ENCODE measurements at regions not wholly inside any gene's neighbourhood (a gene's known extent, or its start where the extent isn't known, plus 50 kb on each side); places are given as distances from the start of the nearest gene placed in this dataset.

DNA sequence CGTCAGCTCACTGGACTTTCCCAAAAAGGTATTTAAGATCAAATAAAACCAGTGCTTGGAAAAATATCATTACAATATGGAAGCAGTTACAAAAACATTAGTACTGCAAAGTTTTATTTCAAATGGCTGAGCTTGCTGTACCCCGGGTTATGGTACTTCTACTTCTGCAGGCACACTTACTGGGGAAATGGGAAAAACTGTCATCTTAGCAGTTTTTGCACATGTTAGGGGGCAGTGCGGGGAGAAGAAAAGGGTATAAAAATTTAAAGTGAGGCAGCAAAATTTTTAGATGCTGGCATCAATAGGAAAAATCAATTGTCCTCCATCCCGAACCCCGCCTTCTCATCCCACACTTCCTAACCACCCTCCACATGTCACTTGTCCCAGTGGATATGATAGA is 133.4 kb downstream of the ATG4C start:
- no peak for DNase-seq

DNA sequence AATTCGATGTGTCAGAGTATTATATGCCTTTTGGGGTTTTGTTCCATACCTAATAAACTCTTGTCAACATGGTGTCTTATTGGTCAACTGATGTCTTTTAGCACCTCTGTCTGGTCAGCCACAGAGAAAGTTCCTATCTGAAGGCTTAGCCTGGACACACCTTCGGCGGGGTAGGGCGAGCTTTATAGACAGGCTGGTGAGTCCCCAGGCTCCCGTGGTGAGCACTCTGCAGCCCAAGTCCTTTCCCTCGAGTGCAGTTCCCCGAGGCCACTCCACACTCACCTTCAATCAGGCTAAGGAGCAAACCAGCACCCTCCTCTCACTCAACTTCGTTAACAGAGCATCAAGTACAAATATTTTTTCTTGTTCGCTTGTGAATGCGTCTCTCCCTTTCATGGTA is 133.9 kb downstream of the ATG4C start:
- no peak for DNase-seq

- no peak for DNase-seq
Observed at GRCh38 chr1:62918700-62919099, 134.8 kb downstream of the ATG4C start.

DNA sequence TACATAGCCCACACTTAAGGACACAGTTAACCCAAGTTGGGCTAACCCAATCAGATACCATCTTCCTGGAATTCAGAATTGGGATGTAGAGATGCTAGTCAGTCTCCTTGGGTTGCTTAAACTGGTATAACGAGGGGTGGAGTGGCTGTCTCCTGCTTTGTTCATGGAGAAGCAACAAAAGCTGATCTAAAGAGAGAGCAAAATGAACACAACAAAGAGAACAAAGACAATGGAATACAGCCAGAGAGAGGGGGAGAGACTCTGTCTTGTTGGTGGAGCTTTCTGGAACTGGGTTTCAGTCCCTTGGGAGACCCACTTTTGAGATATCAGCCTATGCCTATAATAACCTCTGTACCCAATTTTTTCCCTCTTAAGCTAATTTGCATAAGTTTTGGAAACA is 138.1 kb downstream of the ATG4C start:
- DNase-seq, result no peak

DNA sequence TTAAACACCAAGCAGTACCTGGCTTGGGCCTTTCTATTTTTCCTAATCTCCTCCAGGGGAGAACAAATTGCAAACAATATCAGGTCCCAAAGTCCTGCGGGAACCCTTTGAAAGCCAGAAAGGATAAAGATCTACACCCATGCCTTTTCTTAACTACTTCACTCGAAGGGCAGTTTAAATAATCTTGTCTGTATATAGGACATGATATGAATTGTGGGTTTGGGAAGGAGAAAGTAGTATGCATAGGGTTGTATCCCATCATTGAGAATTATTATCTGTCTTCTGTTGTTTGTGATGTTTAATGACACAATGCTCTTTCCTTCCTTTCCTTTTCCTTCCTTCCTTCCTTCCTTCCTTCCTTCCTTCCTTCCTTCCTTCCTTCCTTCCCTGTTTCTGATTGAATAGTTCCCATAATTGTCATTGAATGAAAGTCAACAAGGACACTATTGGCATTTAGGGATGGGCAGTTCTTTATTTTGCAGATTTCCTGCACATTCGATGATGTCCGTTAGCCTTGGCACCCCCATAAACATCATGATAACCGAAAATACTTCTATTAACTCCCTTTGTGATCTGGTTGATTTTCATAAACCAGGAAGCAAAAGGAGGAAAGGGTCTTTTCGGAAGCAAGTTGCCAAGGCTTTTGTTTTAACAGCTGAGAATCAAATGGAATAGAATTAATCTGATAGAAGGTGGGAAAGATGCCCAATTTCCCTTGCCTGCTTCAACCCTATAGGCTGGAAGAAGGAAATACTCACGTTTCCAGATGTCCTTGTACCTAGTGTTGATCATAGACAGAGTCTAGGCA is 141.3 kb downstream of the ATG4C start:
- DNase-seq, result no peak

DNA sequence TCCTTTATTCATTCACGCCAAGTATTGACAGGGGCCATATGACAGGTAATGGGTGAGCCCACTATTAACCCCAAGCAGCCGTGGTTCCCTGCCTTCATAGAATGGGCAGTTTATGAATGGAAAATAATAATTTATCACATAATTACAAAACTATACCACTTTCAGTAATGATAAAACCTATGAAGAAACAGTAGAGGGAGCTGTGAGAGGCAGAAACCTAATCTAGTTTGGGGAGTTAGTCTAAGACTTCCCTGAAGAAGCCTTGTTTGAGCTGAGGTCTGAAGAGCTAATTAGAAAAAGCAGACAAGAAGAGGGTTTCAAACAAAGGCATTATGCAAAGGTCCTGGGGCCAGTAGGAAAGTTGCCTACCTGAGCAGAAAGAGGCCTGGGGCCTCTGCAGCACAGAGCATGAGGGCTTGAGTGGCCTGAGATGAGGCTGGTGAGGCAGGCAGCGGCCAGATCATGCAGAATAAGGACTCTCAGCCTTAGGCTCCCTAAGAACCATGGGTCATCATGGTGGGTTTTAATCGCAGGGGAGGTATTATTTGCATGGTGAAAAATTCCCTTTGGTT is 142.8 kb downstream of the ATG4C start:
- DNase-seq, result no peak

GRCh38 chr1:62928885-62929284 is 145.0 kb downstream of the ATG4C start:
- no peak for DNase-seq

- DNase-seq, result no peak
Observed at GRCh38 chr1:62937634-62938296, 153.8 kb downstream of the ATG4C start.

DNA sequence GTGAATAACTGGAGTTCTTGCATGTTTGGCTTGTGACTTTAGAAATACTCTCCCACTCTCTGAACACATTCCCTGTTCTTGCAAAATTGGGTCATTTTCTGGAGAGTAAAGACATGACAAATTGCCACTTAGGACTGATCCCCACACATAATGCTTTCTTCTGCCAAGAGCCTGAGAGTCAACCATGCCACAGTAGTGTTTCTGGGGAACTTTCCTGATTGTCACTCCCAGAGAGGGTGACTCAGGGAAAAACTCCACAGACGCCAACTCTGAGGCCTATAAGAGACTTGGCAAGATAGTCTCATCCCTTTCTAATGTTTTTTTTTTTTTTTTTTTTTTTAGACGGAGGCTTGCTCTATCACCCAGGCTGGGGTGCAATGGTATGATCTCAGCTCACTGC is 157.8 kb downstream of the ATG4C start:
- no peak for DNase-seq

DNA sequence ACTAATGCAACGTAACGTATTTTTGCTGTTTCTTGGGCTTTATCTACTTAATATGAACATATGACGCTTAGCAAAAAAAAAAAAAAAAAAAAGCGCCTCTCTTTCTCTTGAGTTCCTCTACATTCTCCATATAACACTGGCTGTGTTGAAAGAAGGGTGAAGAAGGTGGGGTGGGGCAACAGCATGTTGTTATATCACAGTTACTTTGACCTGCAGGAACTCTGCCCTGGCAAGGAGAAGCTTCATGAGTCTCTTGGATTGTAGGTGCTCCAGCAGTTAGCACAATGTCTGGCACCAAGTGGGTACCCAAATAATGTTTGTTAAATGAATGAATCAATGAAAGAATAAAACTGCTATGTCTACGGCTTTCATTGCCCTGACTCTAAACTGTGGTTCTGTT is 162.6 kb downstream of the ATG4C start:
- DNase-seq, result no peak

GRCh38 chr1:62951428-62951827 is 167.5 kb downstream of the ATG4C start:
- DNase-seq, result no peak

DNA sequence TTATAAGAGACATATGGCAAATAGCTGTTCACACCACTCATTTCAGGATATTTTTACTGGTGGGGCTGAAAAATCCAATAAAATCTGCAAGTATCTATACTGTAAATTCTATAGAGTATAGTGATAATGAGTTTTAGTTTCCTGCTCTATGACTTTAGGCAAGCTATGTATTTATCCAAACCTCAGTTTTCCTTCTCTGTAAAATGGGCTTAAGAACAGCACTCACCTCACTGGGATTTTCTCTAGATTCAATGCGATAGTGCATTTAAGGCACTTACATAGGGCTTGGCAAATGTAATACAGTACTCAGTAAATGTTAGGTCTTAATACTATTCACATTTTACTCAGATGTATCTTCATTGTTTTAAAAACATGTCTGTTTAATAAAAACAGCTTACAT is 168.7 kb downstream of the ATG4C start:
- DNase-seq, result no peak

DNA sequence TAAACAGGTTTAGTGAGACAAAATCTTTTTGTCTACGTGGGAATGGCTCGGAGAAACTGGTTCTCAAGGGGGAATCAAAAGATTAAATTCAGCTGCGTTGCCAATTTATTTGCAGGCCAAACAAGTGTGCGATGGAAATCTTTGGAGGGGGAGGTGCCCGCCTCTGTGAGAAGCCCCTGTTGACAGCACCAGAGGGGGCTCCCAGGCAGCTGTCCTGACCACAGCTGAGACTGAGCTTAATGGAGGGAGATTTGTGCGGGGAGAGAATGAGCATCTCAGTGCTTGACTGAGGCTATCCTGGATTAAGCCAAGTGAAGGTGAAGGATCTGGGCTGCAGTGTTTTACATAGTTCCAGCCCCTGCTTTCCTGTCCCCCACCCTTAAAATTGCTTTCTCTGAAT is 169.7 kb downstream of the ATG4C start:
- no peak for DNase-seq

DNA sequence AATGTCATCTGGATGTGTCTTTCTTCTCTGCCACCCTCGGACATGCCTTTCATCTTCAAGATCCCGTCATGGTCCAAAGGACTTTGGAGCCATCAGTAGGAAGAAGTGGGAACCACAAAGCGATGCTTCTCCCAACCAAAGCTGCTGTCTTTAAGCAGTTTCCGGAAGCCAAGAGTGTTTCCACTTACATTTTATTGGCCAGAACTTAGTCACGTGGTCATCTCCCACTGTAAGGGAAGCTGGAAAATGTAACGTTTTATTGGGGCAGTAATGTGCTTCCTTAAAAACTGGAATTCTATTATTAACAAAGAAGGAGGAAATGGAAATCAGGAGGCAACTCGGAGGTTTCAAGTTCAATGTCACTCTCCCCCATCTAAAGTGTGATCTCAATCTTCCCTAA is 170.8 kb downstream of the ATG4C start:
- DNase-seq, result no peak

- no peak for DNase-seq
Observed at GRCh38 chr1:62955666-62956065, 171.7 kb downstream of the ATG4C start.

DNA sequence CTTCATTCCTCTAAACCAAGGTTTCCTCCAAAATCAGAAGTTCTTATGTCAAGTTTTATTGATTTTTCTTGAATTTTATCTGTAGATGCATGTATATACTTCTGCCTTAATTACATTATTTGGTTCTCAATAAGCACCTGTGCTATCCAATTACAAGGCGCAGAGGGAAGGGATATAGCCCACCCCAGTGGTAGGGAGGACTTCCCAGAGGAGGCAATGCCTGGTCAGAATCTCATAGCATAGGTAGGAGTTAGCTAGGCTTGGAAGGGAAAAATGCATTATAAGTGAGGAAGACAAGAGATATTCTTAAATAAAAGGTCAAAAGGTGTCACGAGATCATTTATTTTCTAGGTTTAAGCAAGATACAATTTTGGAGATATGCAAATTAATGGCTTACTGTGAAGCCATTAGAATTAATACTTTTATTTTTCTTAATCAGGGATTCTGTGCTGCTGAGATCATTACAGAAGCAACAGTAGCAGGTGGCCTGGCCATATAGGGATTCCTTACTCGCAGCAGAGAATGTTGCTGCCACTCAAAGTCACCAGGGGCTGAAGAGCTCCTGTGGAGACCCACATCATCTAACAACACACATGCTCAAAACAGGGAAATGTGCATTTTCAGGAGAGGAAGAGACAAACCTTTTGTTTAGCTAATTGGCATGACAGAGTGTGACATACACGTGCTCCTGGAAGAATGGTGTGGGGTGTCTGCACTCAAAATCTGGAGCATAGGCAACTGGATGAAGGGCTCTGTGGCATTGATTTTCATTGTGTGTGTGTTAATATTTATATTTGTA is 178.3 kb downstream of the ATG4C start:
- DNase-seq, result no peak

DNA sequence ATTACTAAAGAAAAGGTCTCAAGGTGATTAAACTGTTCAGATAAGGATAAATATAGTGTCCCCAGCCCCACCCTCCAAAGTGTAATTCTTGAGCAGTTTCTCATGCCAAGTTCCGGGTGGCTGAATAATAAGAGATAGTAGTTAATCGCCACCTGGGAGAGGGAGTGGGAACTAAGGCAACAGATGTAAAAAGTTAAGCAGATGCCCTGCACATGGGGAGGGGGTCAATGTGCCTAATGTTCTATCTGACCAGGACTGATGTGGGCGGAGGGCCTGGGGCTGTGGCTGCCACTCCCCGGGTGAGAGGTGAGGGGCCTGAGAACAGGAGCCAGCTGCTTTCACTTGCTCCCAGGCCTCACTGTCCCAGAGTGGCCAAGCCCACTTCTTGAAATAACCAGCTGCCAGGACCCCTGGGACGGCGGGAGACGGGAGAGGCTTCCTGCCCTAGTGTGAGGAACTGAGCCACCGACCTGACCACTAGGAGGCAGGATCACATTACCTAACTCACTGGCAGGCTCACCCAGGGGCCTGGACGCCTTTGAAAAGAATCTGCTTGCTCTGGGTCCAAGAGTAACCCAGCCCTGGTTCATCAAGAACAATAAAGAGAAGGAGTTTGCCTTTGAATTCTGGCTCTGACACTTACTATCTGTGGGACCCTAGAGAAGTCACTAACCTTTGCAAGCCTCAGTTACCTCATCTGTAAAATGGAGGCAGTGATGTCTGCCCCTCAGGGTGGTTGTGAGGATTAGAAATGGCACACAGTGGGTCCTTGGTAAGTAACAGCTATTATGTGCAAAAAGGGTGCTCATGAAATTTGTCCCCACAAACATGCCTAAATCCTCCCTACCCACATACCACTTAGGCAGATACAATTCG is 179.2 kb downstream of the ATG4C start:
- peak; percentile 31 to 33 for DNase-seq

GRCh38 chr1:62964141-62964540 is 180.2 kb downstream of the ATG4C start:
- DNase-seq, result no peak

- DNase-seq, result no peak
Observed at GRCh38 chr1:62967031-62967430, 183.1 kb downstream of the ATG4C start.

DNA sequence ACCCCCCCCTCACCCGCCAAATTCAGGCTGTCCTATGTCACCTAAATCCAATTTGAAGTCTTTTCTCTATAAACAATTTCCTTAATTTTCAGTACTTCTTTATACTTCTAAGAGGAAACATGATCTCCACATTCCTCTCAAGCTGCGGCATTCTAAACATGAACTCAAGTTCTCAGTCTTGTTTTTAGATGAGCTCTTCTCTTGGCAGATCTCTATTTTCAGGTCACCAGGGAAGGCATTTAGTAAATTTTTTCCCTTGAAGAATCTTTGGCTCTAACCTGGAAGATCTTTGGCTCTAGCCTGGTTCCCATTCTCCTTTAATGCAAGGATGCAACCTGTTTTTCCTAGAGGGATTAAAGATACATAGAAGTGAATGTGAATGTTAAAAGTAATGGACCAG is 193.4 kb downstream of the ATG4C start:
- no peak for DNase-seq

GRCh38 chr1:62978741-62979140 is 194.8 kb downstream of the ATG4C start:
- no peak for DNase-seq

DNA sequence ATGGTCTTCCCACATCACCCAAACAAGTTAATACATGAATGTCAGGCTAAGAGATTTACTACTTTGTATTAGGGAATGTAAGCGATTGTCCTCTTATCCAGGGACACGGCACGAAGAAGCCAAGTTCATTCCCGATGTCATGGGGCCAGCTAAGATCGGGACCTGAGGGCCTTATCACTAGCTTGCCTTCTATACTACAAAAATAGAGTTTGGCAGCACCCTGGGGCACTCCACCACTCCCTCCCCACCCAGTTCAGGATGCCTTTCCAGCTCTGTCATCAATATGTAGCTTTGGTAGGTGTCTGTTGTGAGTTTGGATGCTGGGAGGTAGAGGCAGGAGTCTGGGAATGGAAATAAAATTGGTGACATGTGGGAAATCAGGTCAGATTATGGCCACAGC is 197.5 kb downstream of the ATG4C start:
- no peak for DNase-seq

- DNase-seq, result no peak
Observed at GRCh38 chr1:62988867-62989266, 204.9 kb downstream of the ATG4C start.

Data from activated CD4-positive, alpha-beta T cell treated with anti-CD3 and anti-CD28 coated beads, Interleukin-2, amount 50 U/mL, for 48 hours (primary cell).